Liver (tissue), 3 donors: ENCODE measurements at regions not wholly inside any gene's neighbourhood (a gene's known extent, or its start where the extent isn't known, plus 50 kb on each side); places are given as distances from the start of the nearest gene placed in this dataset.

Source experiments
- CTCF ChIP-seq: fragments of 150-350 bp; IDR thresholded peaks from 2 replicates; pipeline ENCODE4 v1.5.1; 2017; ENCODE audit warnings: improper control_type of control experiment, low read depth, low read length; ENCODE audit not compliant: missing input control
- FOXA1 ChIP-seq: IDR thresholded peaks from 2 replicates; pipeline ENCODE4 v1.6.1; 2016; ENCODE audit warnings: antibody characterized with exemption
- GABPA ChIP-seq, 2 donors: IDR thresholded peaks in 1 of 2; conservative IDR thresholded peaks in 1 of 2; 2 replicates each; pipeline ENCODE4 v1.6.1; 2016; ENCODE audit warnings: antibody characterized with exemption in 2 of 2, mild to moderate bottlenecking in 1 of 2, moderate library complexity in 1 of 2
- HNF4A ChIP-seq, 2 donors: conservative IDR thresholded peaks; 2 replicates each; pipeline ENCODE4 v1.6.1; 2016; ENCODE audit warnings: antibody characterized with exemption in 2 of 2, mild to moderate bottlenecking in 2 of 2
- HNF4G ChIP-seq: IDR thresholded peaks from 2 replicates; pipeline ENCODE4 v1.6.1; 2016; ENCODE audit warnings: antibody characterized with exemption
- JUND ChIP-seq, 2 donors: IDR thresholded peaks; 2 replicates each; pipeline ENCODE4 v1.6.1; 2016; ENCODE audit warnings: antibody characterized with exemption in 2 of 2
- MAX ChIP-seq: IDR thresholded peaks from 2 replicates; pipeline ENCODE4 v1.6.1; 2016; ENCODE audit warnings: antibody characterized with exemption
- NR2F2 ChIP-seq: IDR thresholded peaks from 2 replicates; pipeline ENCODE4 v1.6.1; 2016; ENCODE audit warnings: antibody characterized with exemption
- RAD21 ChIP-seq, 2 donors: IDR thresholded peaks; 2 replicates each; pipeline ENCODE4 v1.6.1; 2016; ENCODE audit warnings: antibody characterized with exemption in 2 of 2, mild to moderate bottlenecking in 2 of 2
- REST ChIP-seq: IDR thresholded peaks from 2 replicates; pipeline ENCODE4 v1.6.1; 2016; ENCODE audit warnings: antibody characterized with exemption, mild to moderate bottlenecking
- RXRA ChIP-seq, 2 donors: IDR thresholded peaks; 2 replicates each; pipeline ENCODE4 v1.6.1; 2017 to 2018; ENCODE audit warnings: antibody characterized with exemption in 2 of 2, mild to moderate bottlenecking in 1 of 2
- TAF1 ChIP-seq: conservative IDR thresholded peaks from 2 replicates; pipeline ENCODE4 v1.6.1; 2016; ENCODE audit warnings: antibody characterized with exemption, mild to moderate bottlenecking
- YY1 ChIP-seq: IDR thresholded peaks from 2 replicates; pipeline ENCODE4 v1.6.1; 2016; ENCODE audit warnings: antibody characterized with exemption, mild to moderate bottlenecking
- ZBTB33 ChIP-seq: IDR thresholded peaks from 2 replicates; pipeline ENCODE4 v1.6.1; 2016; ENCODE audit warnings: antibody characterized with exemption
- donor health status: healthy.
- donor health status: healthy.

GRCh38 chr3:162845918-162846317, 1349.3 kb downstream of the OTOL1 start:
- TF ChIP-seq NR2F2 (no peak), MAX (no peak), CTCF (no peak), HNF4A (conservative IDR thresholded peaks at IDR 0.05) (no peak), TAF1 (no peak), ZBTB33 (no peak), YY1 (no peak), RAD21 (IDR thresholded peaks at IDR 0.05) (no peak), REST (no peak), FOXA1 (no peak), HNF4G (no peak), RXRA (IDR thresholded peaks at IDR 0.05) (no peak), GABPA (IDR thresholded peaks at IDR 0.05 in 1 of 2, conservative IDR thresholded peaks at IDR 0.05 in 1 of 2) (no peak), JUND (IDR thresholded peaks at IDR 0.05) (no peak)
